RWPE2 (cell line): ENCODE measurements at regions not wholly inside any gene's neighbourhood (a gene's known extent, or its start where the extent isn't known, plus 50 kb on each side); places are given as distances from the start of the nearest gene placed in this dataset.

Experiments
- ATAC-seq: fragments of 200-7000 bp; cut with Tn5 transposase; 3 replicates; pipeline ENCODE4 v1.9.1; 2021; ENCODE audit warnings: low read depth
- DNase-seq: peaks from one replicate; pipeline ENCODE4 v3.0.0-alpha.2; 2020; ENCODE audit warnings: low spot score
- H3K27ac ChIP-seq: fragments of 450-650 bp; 2 replicates; pipeline ENCODE4 v1.5.1; 2017; ENCODE audit warnings: mild to moderate bottlenecking; ENCODE audit not compliant: poor library complexity, severe bottlenecking
- H3K27me3 ChIP-seq: fragments of 250-450 bp; sonication (Bioruptor Pico); 2 replicates; pipeline ENCODE4 v1.5.1; 2021; ENCODE audit warnings: mild to moderate bottlenecking, moderate library complexity; ENCODE audit not compliant: insufficient read depth, poor library complexity, severe bottlenecking
- H3K36me3 ChIP-seq: fragments of 250-450 bp; sonication (Bioruptor Pico); 2 replicates; pipeline ENCODE4 v1.5.1; 2020; ENCODE audit warnings: low read depth, mild to moderate bottlenecking, moderate library complexity
- H3K4me1 ChIP-seq: fragments of 250-450 bp; sonication (Bioruptor Pico); 2 replicates; pipeline ENCODE4 v1.5.1; 2021; ENCODE audit warnings: mild to moderate bottlenecking, moderate library complexity; ENCODE audit not compliant: insufficient read depth, poor library complexity, severe bottlenecking
- H3K4me3 ChIP-seq: fragments of 250-450 bp; sonication (Bioruptor Pico); 2 replicates; pipeline ENCODE4 v1.5.1; 2021; ENCODE audit warnings: mild to moderate bottlenecking, moderate library complexity; ENCODE audit not compliant: severe bottlenecking
- H3K9me3 ChIP-seq: fragments of 250-450 bp; sonication (Bioruptor Pico); 2 replicates; pipeline ENCODE4 v1.5.1; 2021; ENCODE audit warnings: mild to moderate bottlenecking, moderate library complexity; ENCODE audit not compliant: severe bottlenecking
- TF ChIP-seq, protein P1 (sequence below): fragments of 450-650 bp; IDR thresholded peaks from one replicate; pipeline ENCODE4 v1.5.1; 2017; ENCODE audit warnings: mild to moderate bottlenecking, moderate library complexity; ENCODE audit not compliant: poor library complexity, severe bottlenecking

DNA sequence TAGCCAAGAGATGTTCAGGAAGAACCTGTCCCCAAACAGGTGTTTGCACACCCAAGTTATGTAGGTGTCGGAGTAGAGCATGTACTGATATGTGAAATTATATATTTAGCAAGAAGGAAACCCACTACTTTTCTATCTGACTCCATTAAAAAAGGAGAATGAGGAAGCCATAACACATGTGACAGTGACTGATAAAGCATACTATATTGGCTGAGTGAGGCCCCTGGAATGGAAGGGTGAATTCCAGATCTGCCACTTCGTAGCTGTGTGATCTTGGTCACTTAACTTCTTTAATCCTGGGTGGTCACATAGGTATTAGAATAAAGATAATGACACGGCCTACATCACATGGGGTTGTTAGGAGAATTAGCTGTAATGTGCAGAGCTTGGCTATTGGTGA, 116.0 kb upstream of the MAN2A1 start:
- DNase-seq (no peak), ATAC-seq (no peak)
- Histone ChIP-seq H3K27ac (no peak overlapping the region), H3K27me3 (peaks cover 3% of the 10 kb centered on the region), H3K4me1 (no peaks in the 10 kb centered on the region), H3K36me3 (no peaks in the 10 kb centered on the region), H3K9me3 (no peaks in the 10 kb centered on the region), H3K4me3 (no peak overlapping the region)
- TF ChIP-seq, protein P1, sequence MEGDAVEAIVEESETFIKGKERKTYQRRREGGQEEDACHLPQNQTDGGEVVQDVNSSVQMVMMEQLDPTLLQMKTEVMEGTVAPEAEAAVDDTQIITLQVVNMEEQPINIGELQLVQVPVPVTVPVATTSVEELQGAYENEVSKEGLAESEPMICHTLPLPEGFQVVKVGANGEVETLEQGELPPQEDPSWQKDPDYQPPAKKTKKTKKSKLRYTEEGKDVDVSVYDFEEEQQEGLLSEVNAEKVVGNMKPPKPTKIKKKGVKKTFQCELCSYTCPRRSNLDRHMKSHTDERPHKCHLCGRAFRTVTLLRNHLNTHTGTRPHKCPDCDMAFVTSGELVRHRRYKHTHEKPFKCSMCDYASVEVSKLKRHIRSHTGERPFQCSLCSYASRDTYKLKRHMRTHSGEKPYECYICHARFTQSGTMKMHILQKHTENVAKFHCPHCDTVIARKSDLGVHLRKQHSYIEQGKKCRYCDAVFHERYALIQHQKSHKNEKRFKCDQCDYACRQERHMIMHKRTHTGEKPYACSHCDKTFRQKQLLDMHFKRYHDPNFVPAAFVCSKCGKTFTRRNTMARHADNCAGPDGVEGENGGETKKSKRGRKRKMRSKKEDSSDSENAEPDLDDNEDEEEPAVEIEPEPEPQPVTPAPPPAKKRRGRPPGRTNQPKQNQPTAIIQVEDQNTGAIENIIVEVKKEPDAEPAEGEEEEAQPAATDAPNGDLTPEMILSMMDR, result no peak

GRCh38 chr5:109573256-109573655, 116.5 kb upstream of the MAN2A1 start:
- TF ChIP-seq, protein P1, result no peak
- Histone ChIP-seq H3K9me3 (no peaks in the 10 kb centered on the region), H3K36me3 (no peaks in the 10 kb centered on the region), H3K27me3 (peaks cover 3% of the 10 kb centered on the region), H3K4me1 (no peaks in the 10 kb centered on the region), H3K27ac (no peak overlapping the region), H3K4me3 (no peak overlapping the region)
- DNase-seq (no peak), ATAC-seq (no peak)

- H3K4me1 ChIP-seq, result no peaks in the 10 kb centered on the region
- DNase-seq (no peak), ATAC-seq (no peak)
- no peaks in the 10 kb centered on the region for H3K27me3 ChIP-seq
- no peaks in the 10 kb centered on the region for H3K36me3 ChIP-seq
- H3K4me3 ChIP-seq, result no peak overlapping the region
- TF ChIP-seq, protein P1, result no peak
- H3K9me3 ChIP-seq, result no peaks in the 10 kb centered on the region
- no peak overlapping the region for H3K27ac ChIP-seq
These were observed 117.9 kb upstream of the MAN2A1 start for GRCh38 chr5:109571785-109572184.

GRCh38 chr5:109570362-109570874, 119.3 kb upstream of the MAN2A1 start:
- TF ChIP-seq, protein P1, result no peak
- Histone ChIP-seq H3K27ac (no peak overlapping the region), H3K27me3 (no peaks in the 10 kb centered on the region), H3K9me3 (no peaks in the 10 kb centered on the region), H3K36me3 (no peaks in the 10 kb centered on the region), H3K4me1 (no peaks in the 10 kb centered on the region), H3K4me3 (no peak overlapping the region)
- ATAC-seq, result no peak
- no peak for DNase-seq

- Histone ChIP-seq H3K4me3 (no peak overlapping the region), H3K27ac (no peak overlapping the region), H3K27me3 (no peaks in the 10 kb centered on the region), H3K36me3 (no peaks in the 10 kb centered on the region), H3K9me3 (no peaks in the 10 kb centered on the region), H3K4me1 (no peaks in the 10 kb centered on the region)
- TF ChIP-seq, protein P1, result no peak
- ATAC-seq, result peak; percentile 62
- DNase-seq, result no peak
These were observed 122.2 kb upstream of the MAN2A1 start for GRCh38 chr5:109567374-109568044.
